GM19468 (cell line): ENCODE measurements at regions not wholly inside any gene's neighbourhood (a gene's known extent, or its start where the extent isn't known, plus 50 kb on each side); places are given as distances from the start of the nearest gene placed in this dataset.

Experiments
- ATAC-seq: cut with Tn5 transposase; IDR thresholded peaks from one replicate; pipeline ENCODE4 v1.9.1; 2021; ENCODE audit warnings: mild to moderate bottlenecking, moderate library complexity, moderate number of reproducible peaks; ENCODE audit not compliant: unreplicated experiment; ENCODE audit errors: extremely low read depth

DNA sequence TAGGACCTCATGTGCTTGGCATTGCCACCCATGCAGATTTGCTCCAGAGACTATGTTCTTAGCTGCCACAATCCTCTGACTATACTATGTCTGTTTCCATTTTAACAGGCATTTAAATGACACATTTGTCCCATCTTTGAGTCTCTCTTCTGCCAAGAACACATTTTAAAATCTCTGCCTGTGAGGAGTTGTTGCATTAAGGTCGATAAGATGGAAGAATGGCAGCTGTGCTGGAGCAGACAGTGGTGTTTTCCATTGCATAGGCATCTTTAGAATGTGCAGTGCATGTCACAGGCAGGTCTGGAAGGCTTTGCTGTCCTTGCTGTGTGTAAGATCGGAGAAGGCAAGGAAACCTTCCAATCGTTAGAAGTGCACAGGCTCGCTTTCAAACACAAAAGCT, 70.9 kb upstream of the CELF2 start:
- no peak for ATAC-seq

DNA sequence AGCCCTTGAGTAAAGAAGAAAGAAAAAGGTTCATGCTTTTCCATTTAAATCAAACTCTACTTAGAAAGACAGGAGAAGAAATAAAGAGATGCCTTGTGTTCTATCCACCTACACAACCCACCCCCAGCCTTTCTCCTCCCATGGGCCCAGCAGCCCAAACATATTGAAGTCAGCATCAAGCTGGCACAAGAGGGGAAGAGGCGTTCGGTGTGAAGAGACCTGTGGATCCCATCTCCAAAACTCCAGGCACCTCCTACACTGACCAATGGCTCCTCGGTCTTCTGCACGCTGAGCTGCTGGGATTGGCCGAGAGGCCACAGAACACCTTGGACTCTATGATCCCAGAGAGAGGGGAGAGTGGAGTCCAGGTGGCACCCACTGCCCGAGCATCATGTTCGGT, 66.0 kb upstream of the CELF2 start:
- no peak for ATAC-seq

DNA sequence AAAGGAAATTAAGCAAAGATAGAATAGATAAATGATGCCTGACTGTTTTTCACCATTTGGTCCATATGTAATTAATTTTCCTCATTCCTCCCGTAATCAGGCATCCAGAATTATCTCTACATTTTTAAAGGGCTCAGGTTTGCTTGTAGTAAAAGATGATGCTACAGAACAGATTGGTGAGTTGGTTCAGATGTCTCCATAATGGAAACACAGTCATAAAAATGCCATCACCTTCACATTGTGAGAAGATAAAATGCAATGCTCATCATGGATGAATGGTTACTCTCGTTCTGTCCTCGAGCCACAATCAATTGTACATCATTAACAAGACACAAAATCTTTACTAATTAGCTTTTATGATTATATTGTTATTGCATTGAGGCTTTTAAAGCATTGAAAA, 64.9 kb upstream of the CELF2 start:
- ATAC-seq: no peak

- no peak for ATAC-seq
Measured at GRCh38 chr10:10956681-10957542, 60.8 kb upstream of the CELF2 start.

GRCh38 chr10:10958041-10958440, 59.6 kb upstream of the CELF2 start:
- no peak for ATAC-seq

DNA sequence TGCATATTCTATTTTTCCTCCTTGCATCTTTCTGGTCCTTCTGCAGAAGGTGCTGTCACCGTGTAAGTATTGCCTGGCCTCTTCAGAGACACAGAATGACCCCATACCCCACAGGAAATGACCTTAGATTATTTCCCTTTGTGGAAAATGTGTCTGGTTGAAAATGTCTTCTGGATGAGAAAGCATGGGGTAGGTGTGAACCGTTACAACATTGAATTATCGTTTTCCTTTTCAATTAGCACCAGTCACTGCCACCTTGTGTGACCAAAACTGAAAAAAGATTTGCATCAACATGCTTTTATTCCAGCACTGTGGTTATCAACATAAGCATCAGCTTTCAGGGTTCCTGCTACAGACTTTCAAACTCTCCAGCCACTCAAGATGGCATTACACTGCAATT, 58.0 kb upstream of the CELF2 start:
- ATAC-seq: no peak

DNA sequence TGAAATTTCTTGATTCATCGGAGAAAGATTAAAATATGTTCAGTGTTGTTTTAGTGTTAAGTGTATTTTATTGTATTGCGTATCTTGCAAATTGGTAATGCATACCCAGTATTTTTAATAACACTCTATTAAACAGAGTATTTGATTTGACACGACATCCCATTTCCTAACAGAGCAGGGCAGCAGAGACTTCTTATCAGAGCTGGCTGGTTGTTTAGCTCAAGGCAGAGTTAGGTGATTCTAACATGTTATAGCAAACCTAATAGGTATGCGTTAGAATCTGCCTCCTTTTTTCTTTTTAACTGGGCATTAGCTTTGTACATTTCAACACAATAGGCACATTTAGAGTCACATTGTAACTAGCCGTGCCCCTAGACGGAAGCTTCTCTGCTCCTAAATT, 57.1 kb upstream of the CELF2 start:
- ATAC-seq: no peak

GRCh38 chr10:10961072-10961471, 56.6 kb upstream of the CELF2 start:
- no peak for ATAC-seq

DNA sequence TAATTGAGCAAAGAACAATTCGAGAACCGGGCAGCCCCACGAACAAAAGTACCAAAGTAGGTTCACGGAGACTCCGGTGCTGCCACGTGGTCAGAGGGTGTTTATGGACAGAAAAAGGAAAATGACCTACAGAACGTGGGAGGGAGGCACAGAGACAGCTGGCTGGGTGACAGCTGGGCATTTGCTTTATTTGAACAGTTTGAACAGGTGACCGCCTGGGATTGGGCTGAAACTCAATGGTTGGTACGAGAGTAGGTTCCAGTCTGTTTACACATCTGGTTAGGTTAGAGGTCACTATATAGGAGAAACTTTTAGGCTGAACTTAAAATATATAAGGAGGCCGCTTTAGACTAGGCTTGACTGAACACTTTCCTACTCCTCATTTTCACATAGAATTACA, 50.6 kb upstream of the CELF2 start:
- no peak for ATAC-seq

GRCh38 chr10:10967581-10968256, 50.0 kb upstream of the CELF2 start:
- ATAC-seq: no peak
